Adrenal gland (tissue), 5 donors: ENCODE measurements at regions not wholly inside any gene's neighbourhood (a gene's known extent, or its start where the extent isn't known, plus 50 kb on each side); places are given as distances from the start of the nearest gene placed in this dataset.

ENCODE experiments used
- POLR2A ChIP-seq, 2 donors: fragments of 450-650 bp; IDR thresholded peaks; one replicate each; pipeline ENCODE4 v1.6.1; 2017; ENCODE audit warnings: antibody characterized with exemption in 2 of 2, mild to moderate bottlenecking in 2 of 2, moderate library complexity in 1 of 2
- TF ChIP-seq, protein P1 (sequence below), 6 experiments: fragments of 450-650 bp in 4 of 6; fragments of 200-600 bp in 2 of 6; sonication (generic) in 1 of 6; IDR thresholded peaks; 1 replicate in 5 of 6; 2 replicates in 1 of 6; pipeline versions ENCODE4 v1.5.1 to v1.8.0; 2016 to 2021; ENCODE audit warnings: antibody characterized with exemption in 6 of 6, mild to moderate bottlenecking in 2 of 6, moderate library complexity in 1 of 6
- donor health status: DM: no; HTN: no; CAD: no.

DNA sequence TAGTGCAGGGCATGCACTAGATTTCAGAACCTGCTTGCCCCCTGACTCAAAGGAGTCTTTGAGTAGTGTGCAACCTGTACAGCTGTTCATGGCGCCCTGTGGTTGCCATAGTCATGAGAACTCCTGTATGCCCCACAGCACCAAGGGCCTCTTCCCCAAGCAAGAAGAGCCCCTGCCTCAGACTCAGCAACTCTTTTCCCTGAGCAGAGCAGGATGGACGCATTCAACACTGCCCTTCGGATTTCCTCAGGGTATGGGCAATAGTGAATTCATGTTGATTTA lies 89.7 kb upstream of the KLF13 start:
- TF ChIP-seq, protein P1, sequence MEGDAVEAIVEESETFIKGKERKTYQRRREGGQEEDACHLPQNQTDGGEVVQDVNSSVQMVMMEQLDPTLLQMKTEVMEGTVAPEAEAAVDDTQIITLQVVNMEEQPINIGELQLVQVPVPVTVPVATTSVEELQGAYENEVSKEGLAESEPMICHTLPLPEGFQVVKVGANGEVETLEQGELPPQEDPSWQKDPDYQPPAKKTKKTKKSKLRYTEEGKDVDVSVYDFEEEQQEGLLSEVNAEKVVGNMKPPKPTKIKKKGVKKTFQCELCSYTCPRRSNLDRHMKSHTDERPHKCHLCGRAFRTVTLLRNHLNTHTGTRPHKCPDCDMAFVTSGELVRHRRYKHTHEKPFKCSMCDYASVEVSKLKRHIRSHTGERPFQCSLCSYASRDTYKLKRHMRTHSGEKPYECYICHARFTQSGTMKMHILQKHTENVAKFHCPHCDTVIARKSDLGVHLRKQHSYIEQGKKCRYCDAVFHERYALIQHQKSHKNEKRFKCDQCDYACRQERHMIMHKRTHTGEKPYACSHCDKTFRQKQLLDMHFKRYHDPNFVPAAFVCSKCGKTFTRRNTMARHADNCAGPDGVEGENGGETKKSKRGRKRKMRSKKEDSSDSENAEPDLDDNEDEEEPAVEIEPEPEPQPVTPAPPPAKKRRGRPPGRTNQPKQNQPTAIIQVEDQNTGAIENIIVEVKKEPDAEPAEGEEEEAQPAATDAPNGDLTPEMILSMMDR (IDR thresholded peaks at IDR 0.05), result no peak
- TF ChIP-seq POLR2A (IDR thresholded peaks at IDR 0.05), result no peak
